ENCODE measurements at regions not wholly inside any gene's neighbourhood (a gene's known extent, or its start where the extent isn't known, plus 50 kb on each side); places are given as distances from the start of the nearest gene placed in this dataset.

GRCh38 chr13:110027470-110028240, 241.3 kb upstream of the IRS2 start:
- Histone ChIP-seq H2AK5ac (ENCODE audit: low read length, severe bottlenecking) (peak overlapping the region; percentile 31), H3K14ac (ENCODE audit: low read length in 2 of 2) (no peak overlapping the region), H4K8ac (ENCODE audit: low read length) (no peak overlapping the region), H2BK120ac (ENCODE audit: low read depth, low read length) (no peak overlapping the region), H3K18ac (ENCODE audit: low read depth in 1 of 2, low read length in 2 of 2) (peak overlapping the region in 1 of 2 experiments; percentile 52), H4K91ac (ENCODE audit: low read length) (no peak overlapping the region), H3K4ac (ENCODE audit: low read depth in 1 of 2, low read length in 2 of 2) (peak overlapping the region in 1 of 2 experiments; percentile 71), H3K4me1 (ENCODE audit: control insufficient read depth, insufficient read depth, low read depth, low read length) (peaks cover 5% of the 10 kb centered on the region), H3K23ac (ENCODE audit: low read length in 2 of 2) (peak overlapping the region in 1 of 2 experiments; percentile 53), H3K4me3 (ENCODE audit: insufficient read depth in 1 of 2, low read depth in 1 of 2, low read length in 2 of 2) (no peak overlapping the region), H2AFZ (ENCODE audit: low read depth, low read length) (no peak overlapping the region), H2BK15ac (ENCODE audit: low read depth, poor library complexity, severe bottlenecking) (no peak overlapping the region), H3K27ac (ENCODE audit: low read length, poor library complexity, severe bottlenecking) (no peak overlapping the region), H3K79me1 (replicated peaks; ENCODE audit: low read length, poor library complexity, severe bottlenecking) (no peaks in the 10 kb centered on the region), H3K9me3 (ENCODE audit: control insufficient read depth, low read length) (no peaks in the 10 kb centered on the region), H3K9ac (ENCODE audit: low read length) (no peak overlapping the region), H3K36me3 (ENCODE audit: control insufficient read depth in 1 of 2, insufficient read depth in 2 of 2, low read depth in 1 of 2, low read length in 2 of 2) (no peaks in the 10 kb centered on the region), H3K27me3 (ENCODE audit: control insufficient read depth in 1 of 2, insufficient read depth in 1 of 2, low read length in 2 of 2) (peaks cover 0 to 17% of the 10 kb centered on the region in 2 experiments), H2BK12ac (ENCODE audit: low read length in 2 of 2) (peak overlapping the region in 1 of 2 experiments; percentile 48), H3K4me2 (ENCODE audit: low read length, poor library complexity, severe bottlenecking) (no peak overlapping the region), H2BK5ac (ENCODE audit: low read depth, low read length, poor library complexity, severe bottlenecking) (no peak overlapping the region)
- peak; percentile 54 for DNase-seq
- WGBS, result 81% methylated on average over 6 of the region's 8 CpGs

DNA sequence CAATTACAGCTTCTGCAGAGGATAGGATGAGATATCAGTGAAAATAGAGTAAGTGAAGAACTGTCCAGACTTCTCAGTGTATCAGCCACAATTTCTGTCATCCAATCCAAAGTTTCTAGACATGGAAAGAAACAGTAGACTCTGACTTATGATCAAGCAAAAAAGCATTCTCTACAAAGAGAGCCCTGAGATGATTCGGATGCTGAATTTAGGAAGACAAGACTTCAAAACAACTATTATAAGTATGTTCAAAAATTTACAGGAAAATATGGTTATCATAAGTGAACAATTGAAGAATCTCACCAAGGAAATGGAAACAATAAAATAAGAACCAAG, 238.2 kb upstream of the IRS2 start:
- Histone ChIP-seq H2BK12ac (ENCODE audit: low read length in 2 of 2) (peak overlapping the region in 1 of 2 experiments; percentile 98), H3K4me3 (ENCODE audit: insufficient read depth in 1 of 2, low read depth in 1 of 2, low read length in 2 of 2) (no peak overlapping the region), H3K4me1 (ENCODE audit: control insufficient read depth, insufficient read depth, low read depth, low read length) (peaks cover 5% of the 10 kb centered on the region), H3K18ac (ENCODE audit: low read depth in 1 of 2, low read length in 2 of 2) (peak overlapping the region in 1 of 2 experiments; percentile 93), H3K9ac (ENCODE audit: low read length) (no peak overlapping the region), H3K36me3 (ENCODE audit: control insufficient read depth in 1 of 2, insufficient read depth in 2 of 2, low read depth in 1 of 2, low read length in 2 of 2) (no peaks in the 10 kb centered on the region), H2BK15ac (ENCODE audit: low read depth, poor library complexity, severe bottlenecking) (peak overlapping the region; percentile 70), H3K14ac (ENCODE audit: low read length in 2 of 2) (no peak overlapping the region), H3K27me3 (ENCODE audit: control insufficient read depth in 1 of 2, insufficient read depth in 1 of 2, low read length in 2 of 2) (peaks cover 0 to 8% of the 10 kb centered on the region in 2 experiments), H3K79me1 (replicated peaks; ENCODE audit: low read length, poor library complexity, severe bottlenecking) (no peaks in the 10 kb centered on the region), H3K23ac (ENCODE audit: low read length in 2 of 2) (no peak overlapping the region), H4K8ac (ENCODE audit: low read length) (no peak overlapping the region), H2AK5ac (ENCODE audit: low read length, severe bottlenecking) (no peak overlapping the region), H2BK5ac (ENCODE audit: low read depth, low read length, poor library complexity, severe bottlenecking) (no peak overlapping the region), H2BK120ac (ENCODE audit: low read depth, low read length) (no peak overlapping the region), H3K27ac (ENCODE audit: low read length, poor library complexity, severe bottlenecking) (no peak overlapping the region), H3K9me3 (ENCODE audit: control insufficient read depth, low read length) (no peaks in the 10 kb centered on the region), H2AFZ (ENCODE audit: low read depth, low read length) (peak overlapping the region; percentile 54), H4K91ac (ENCODE audit: low read length) (no peak overlapping the region), H3K4ac (ENCODE audit: low read depth in 1 of 2, low read length in 2 of 2) (peak overlapping the region; percentile 9 to 80), H3K4me2 (ENCODE audit: low read length, poor library complexity, severe bottlenecking) (no peak overlapping the region)
- WGBS, result no CpG with 5 or more reads among the region's 1 CpG
- DNase-seq, result no peak

DNA sequence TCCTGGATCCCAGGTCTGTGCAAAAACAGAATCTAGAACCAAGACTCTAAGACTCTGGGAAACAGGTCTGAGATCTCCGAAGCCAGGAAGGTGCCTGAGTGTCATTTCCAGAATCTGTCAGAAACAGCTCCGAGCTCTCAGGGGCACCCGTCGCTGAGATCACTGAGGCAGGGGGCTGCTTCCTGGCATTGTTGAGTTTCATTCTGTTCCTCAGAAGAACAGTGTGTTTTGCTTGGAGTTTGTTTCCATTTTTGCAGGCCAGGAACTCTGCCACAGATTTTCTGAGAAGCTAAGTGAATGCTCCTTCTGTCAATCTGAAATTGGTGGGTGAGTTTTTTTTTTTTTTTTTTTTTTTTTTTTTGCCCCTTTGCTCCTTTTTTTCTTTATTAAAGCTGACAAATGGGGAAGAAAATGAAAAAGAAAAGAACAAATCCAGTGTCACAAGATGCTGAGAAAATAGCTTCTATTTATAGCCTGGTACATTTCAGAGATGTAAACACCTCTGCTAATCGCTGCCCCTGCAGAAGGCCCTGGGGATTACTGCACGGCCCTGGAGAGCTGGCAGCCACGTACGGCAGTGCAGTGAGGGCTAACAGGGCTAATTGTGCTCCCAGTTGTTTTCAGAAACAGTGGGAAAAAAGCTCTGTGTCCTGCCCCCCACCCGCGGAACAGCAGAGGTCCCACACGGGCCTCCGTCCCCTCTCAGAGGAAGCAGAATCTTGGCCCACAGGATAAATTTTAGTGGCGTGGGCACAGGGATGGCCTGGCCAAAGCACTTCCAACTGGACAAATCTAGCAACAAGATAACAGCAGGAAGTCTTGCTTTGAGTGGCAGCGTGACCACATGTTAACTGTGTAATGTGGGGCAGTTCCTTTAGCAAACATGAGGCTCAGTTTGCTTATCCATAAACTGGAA, 237.6 kb upstream of the IRS2 start:
- no peak overlapping the region for H3K4me3 ChIP-seq (ENCODE audit: insufficient read depth in 1 of 2, low read depth in 1 of 2, low read length in 2 of 2)
- H4K91ac ChIP-seq (ENCODE audit: low read length), result peak overlapping the region; percentile 93
- peaks cover 5% of the 10 kb centered on the region for H3K4me1 ChIP-seq (ENCODE audit: control insufficient read depth, insufficient read depth, low read depth, low read length)
- no peak overlapping the region for H2AK5ac ChIP-seq (ENCODE audit: low read length, severe bottlenecking)
- H2AFZ ChIP-seq (ENCODE audit: low read depth, low read length), result peak overlapping the region; percentile 54
- H2BK120ac ChIP-seq (ENCODE audit: low read depth, low read length), result peak overlapping the region; percentile 78
- H2BK12ac ChIP-seq (ENCODE audit: low read length in 2 of 2), result peak overlapping the region; percentile 98
- peak overlapping the region; percentile 93 to 95 for H3K18ac ChIP-seq (ENCODE audit: low read depth in 1 of 2, low read length in 2 of 2)
- no peaks in the 10 kb centered on the region for H3K79me1 ChIP-seq (replicated peaks; ENCODE audit: low read length, poor library complexity, severe bottlenecking)
- H3K4ac ChIP-seq (ENCODE audit: low read depth in 1 of 2, low read length in 2 of 2), result peak overlapping the region; percentile 55 to 80
- H3K9me3 ChIP-seq (ENCODE audit: control insufficient read depth, low read length), result no peaks in the 10 kb centered on the region
- peak; percentile 87 for DNase-seq
- no peaks in the 10 kb centered on the region for H3K36me3 ChIP-seq (ENCODE audit: control insufficient read depth in 1 of 2, insufficient read depth in 2 of 2, low read depth in 1 of 2, low read length in 2 of 2)
- no peak overlapping the region for H2BK5ac ChIP-seq (ENCODE audit: low read depth, low read length, poor library complexity, severe bottlenecking)
- peak overlapping the region; percentile 46 for H3K27ac ChIP-seq (ENCODE audit: low read length, poor library complexity, severe bottlenecking)
- peak overlapping the region in 1 of 2 experiments; percentile 75 for H3K23ac ChIP-seq (ENCODE audit: low read length in 2 of 2)
- H3K4me2 ChIP-seq (ENCODE audit: low read length, poor library complexity, severe bottlenecking), result no peak overlapping the region
- H3K14ac ChIP-seq (ENCODE audit: low read length in 2 of 2), result no peak overlapping the region
- peak overlapping the region; percentile 70 for H2BK15ac ChIP-seq (ENCODE audit: low read depth, poor library complexity, severe bottlenecking)
- H4K8ac ChIP-seq (ENCODE audit: low read length), result peak overlapping the region; percentile 91
- no peak overlapping the region for H3K9ac ChIP-seq (ENCODE audit: low read length)
- WGBS, result 45% methylated on average over 14 of the region's 14 CpGs
- peaks cover 0 to 8% of the 10 kb centered on the region in 2 experiments for H3K27me3 ChIP-seq (ENCODE audit: control insufficient read depth in 1 of 2, insufficient read depth in 1 of 2, low read length in 2 of 2)

GRCh38 chr13:110018009-110018408, 231.6 kb upstream of the IRS2 start:
- Histone ChIP-seq H3K27me3 (ENCODE audit: control insufficient read depth in 1 of 2, insufficient read depth in 1 of 2, low read length in 2 of 2) (peaks cover 0 to 4% of the 10 kb centered on the region in 2 experiments), H3K14ac (ENCODE audit: low read length in 2 of 2) (peak overlapping the region in 1 of 2 experiments; percentile 46), H3K4me1 (ENCODE audit: control insufficient read depth, insufficient read depth, low read depth, low read length) (peaks cover 12% of the 10 kb centered on the region), H3K27ac (ENCODE audit: low read length, poor library complexity, severe bottlenecking) (peak overlapping the region; percentile 64), H3K79me1 (replicated peaks; ENCODE audit: low read length, poor library complexity, severe bottlenecking) (no peaks in the 10 kb centered on the region), H3K9ac (ENCODE audit: low read length) (no peak overlapping the region), H3K4ac (ENCODE audit: low read depth in 1 of 2, low read length in 2 of 2) (peak overlapping the region; percentile 39 to 64), H4K8ac (ENCODE audit: low read length) (peak overlapping the region; percentile 71), H2BK12ac (ENCODE audit: low read length in 2 of 2) (peak overlapping the region; percentile 88 to 90), H3K4me2 (ENCODE audit: low read length, poor library complexity, severe bottlenecking) (no peak overlapping the region), H2BK5ac (ENCODE audit: low read depth, low read length, poor library complexity, severe bottlenecking) (no peak overlapping the region), H2AFZ (ENCODE audit: low read depth, low read length) (no peak overlapping the region), H3K18ac (ENCODE audit: low read depth in 1 of 2, low read length in 2 of 2) (peak overlapping the region; percentile 68 to 83), H3K4me3 (ENCODE audit: insufficient read depth in 1 of 2, low read depth in 1 of 2, low read length in 2 of 2) (no peak overlapping the region), H2AK5ac (ENCODE audit: low read length, severe bottlenecking) (peak overlapping the region; percentile 32), H2BK15ac (ENCODE audit: low read depth, poor library complexity, severe bottlenecking) (no peak overlapping the region), H4K91ac (ENCODE audit: low read length) (peak overlapping the region; percentile 91), H2BK120ac (ENCODE audit: low read depth, low read length) (no peak overlapping the region), H3K23ac (ENCODE audit: low read length in 2 of 2) (no peak overlapping the region), H3K9me3 (ENCODE audit: control insufficient read depth, low read length) (no peaks in the 10 kb centered on the region), H3K36me3 (ENCODE audit: control insufficient read depth in 1 of 2, insufficient read depth in 2 of 2, low read depth in 1 of 2, low read length in 2 of 2) (no peaks in the 10 kb centered on the region)
- WGBS, result 68% methylated on average over 11 of the region's 11 CpGs
- no peak for DNase-seq

Data from mesenchymal stem cell (in vitro differentiated cells and primary cell).